Stimulated activated CD4-positive, alpha-beta T cell treated with anti-CD3 and anti-CD28 coated beads, Interleukin-15, amount 100 ng/mL, for 24 hours (primary cell): ENCODE measurements at regions not wholly inside any gene's neighbourhood (a gene's known extent, or its start where the extent isn't known, plus 50 kb on each side); places are given as distances from the start of the nearest gene placed in this dataset.

Source experiments
- DNase-seq: peaks from one replicate; pipeline ENCODE4 v3.0.0-alpha.2; 2020

GRCh38 chr2:59093571-59093970 is 852.4 kb upstream of the FANCL start:
- DNase-seq, result no peak

- DNase-seq, result no peak
Measured at GRCh38 chr2:59084326-59084725, 843.2 kb upstream of the FANCL start.

GRCh38 chr2:59083075-59083828 is 842.1 kb upstream of the FANCL start:
- DNase-seq, result no peak

GRCh38 chr2:59082657-59083056 is 841.5 kb upstream of the FANCL start:
- DNase-seq, result no peak

GRCh38 chr2:59080451-59081181 is 839.5 kb upstream of the FANCL start:
- DNase-seq, result no peak

- DNase-seq, result no peak
Measured at GRCh38 chr2:59077981-59078531, 836.9 kb upstream of the FANCL start.

- no peak for DNase-seq
Measured at GRCh38 chr2:59077026-59077725, 836.1 kb upstream of the FANCL start.

GRCh38 chr2:59076079-59076619 is 835.0 kb upstream of the FANCL start:
- no peak for DNase-seq

GRCh38 chr2:59074071-59074470 is 832.9 kb upstream of the FANCL start:
- DNase-seq, result no peak

- no peak for DNase-seq
Measured at GRCh38 chr2:59073286-59073685, 832.2 kb upstream of the FANCL start.

GRCh38 chr2:59068255-59068654 is 827.1 kb upstream of the FANCL start:
- DNase-seq, result no peak

- DNase-seq, result no peak
Measured at GRCh38 chr2:59066787-59067399, 825.8 kb upstream of the FANCL start.

- no peak for DNase-seq
Measured at GRCh38 chr2:59047373-59047995, 806.4 kb upstream of the FANCL start.

- no peak for DNase-seq
Measured at GRCh38 chr2:59046401-59047372, 805.6 kb upstream of the FANCL start.

- DNase-seq, result no peak
Measured at GRCh38 chr2:59044736-59045135, 803.6 kb upstream of the FANCL start.

GRCh38 chr2:59041139-59041538 is 800.0 kb upstream of the FANCL start:
- no peak for DNase-seq

- DNase-seq, result no peak
Measured at GRCh38 chr2:59034837-59035236, 793.7 kb upstream of the FANCL start.

GRCh38 chr2:59034106-59034505 is 793.0 kb upstream of the FANCL start:
- DNase-seq, result no peak

GRCh38 chr2:59033661-59034060 is 792.5 kb upstream of the FANCL start:
- DNase-seq, result no peak

GRCh38 chr2:59032499-59032898 is 791.4 kb upstream of the FANCL start:
- DNase-seq, result no peak

- DNase-seq, result no peak
Measured at GRCh38 chr2:59029058-59029457, 787.9 kb upstream of the FANCL start.
